ENCODE measurements at regions not wholly inside any gene's neighbourhood (a gene's known extent, or its start where the extent isn't known, plus 50 kb on each side); places are given as distances from the start of the nearest gene placed in this dataset.

DNA sequence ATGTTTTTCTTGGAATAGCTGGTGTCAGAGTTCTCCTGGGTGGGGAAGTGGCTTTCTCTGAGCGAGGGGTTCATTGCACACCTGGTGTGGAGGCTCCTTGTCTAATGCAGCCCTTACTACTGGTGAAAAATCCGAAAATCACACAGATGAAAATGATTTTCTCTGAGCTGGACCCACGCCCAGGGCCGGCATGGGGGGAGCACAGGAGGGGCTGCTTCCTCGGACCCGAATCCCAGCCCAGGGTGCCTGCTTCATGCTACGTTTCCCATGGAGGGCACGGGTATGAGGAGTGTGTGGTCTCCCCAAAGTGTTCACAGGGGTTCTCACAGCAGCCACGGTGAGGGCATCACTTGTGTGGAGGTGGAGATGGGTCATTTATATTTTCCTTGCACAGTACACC, 288.0 kb upstream of the HDAC4 start:
- TF ChIP-seq, protein P1, sequence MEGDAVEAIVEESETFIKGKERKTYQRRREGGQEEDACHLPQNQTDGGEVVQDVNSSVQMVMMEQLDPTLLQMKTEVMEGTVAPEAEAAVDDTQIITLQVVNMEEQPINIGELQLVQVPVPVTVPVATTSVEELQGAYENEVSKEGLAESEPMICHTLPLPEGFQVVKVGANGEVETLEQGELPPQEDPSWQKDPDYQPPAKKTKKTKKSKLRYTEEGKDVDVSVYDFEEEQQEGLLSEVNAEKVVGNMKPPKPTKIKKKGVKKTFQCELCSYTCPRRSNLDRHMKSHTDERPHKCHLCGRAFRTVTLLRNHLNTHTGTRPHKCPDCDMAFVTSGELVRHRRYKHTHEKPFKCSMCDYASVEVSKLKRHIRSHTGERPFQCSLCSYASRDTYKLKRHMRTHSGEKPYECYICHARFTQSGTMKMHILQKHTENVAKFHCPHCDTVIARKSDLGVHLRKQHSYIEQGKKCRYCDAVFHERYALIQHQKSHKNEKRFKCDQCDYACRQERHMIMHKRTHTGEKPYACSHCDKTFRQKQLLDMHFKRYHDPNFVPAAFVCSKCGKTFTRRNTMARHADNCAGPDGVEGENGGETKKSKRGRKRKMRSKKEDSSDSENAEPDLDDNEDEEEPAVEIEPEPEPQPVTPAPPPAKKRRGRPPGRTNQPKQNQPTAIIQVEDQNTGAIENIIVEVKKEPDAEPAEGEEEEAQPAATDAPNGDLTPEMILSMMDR (IDR thresholded peaks at IDR 0.05): no peak
- TF ChIP-seq EP300 (IDR thresholded peaks at IDR 0.05) (no peak), POLR2AphosphoS5 (IDR thresholded peaks at IDR 0.05) (no peak), POLR2A (IDR thresholded peaks at IDR 0.05) (no peak)

Data from stomach (tissue), 4 donors.